Mucosa of stomach (tissue), 1 donor: ENCODE measurements at regions not wholly inside any gene's neighbourhood (a gene's known extent, or its start where the extent isn't known, plus 50 kb on each side); places are given as distances from the start of the nearest gene placed in this dataset.
"Not testable (repeated sequence)": the region's sequence is repeated elsewhere in the genome, so short reads cannot be mapped to it uniquely, and the experiment has no call there.

Experiments
- H3K27me3 ChIP-seq: one replicate; pipeline ENCODE4 v1.7.0; 2013; ENCODE audit warnings: mild to moderate bottlenecking, low read length; ENCODE audit not compliant: control insufficient read depth, insufficient read depth
- H3K36me3 ChIP-seq: one replicate; pipeline ENCODE4 v1.7.0; 2013; ENCODE audit warnings: low read length; ENCODE audit not compliant: control insufficient read depth, insufficient read depth
- H3K4me1 ChIP-seq: one replicate; pipeline ENCODE4 v1.7.0; 2013; ENCODE audit warnings: mild to moderate bottlenecking, low read length; ENCODE audit not compliant: control insufficient read depth, insufficient read depth
- H3K4me3 ChIP-seq: one replicate; pipeline ENCODE4 v1.7.0; 2013; ENCODE audit warnings: low read length
- H3K9ac ChIP-seq: one replicate; pipeline ENCODE4 v1.7.0; 2013; ENCODE audit warnings: mild to moderate bottlenecking, low read length, moderate library complexity
- H3K9me3 ChIP-seq: one replicate; pipeline ENCODE4 v1.7.0; 2013; ENCODE audit warnings: mild to moderate bottlenecking, low read length, moderate library complexity; ENCODE audit not compliant: control insufficient read depth
- donor health status: Pancreatic carcinoma.

GRCh38 chr19:27865927-27866777 lies 1346.8 kb downstream of the UQCRFS1 start:
- no peak overlapping the region for H3K4me3 ChIP-seq
- no peaks in the 10 kb centered on the region for H3K27me3 ChIP-seq
- H3K9me3 ChIP-seq, result peaks cover 3% of the 10 kb centered on the region
- H3K9ac ChIP-seq, result no peak overlapping the region
- H3K36me3 ChIP-seq, result no peaks in the 10 kb centered on the region
- no peaks in the 10 kb centered on the region for H3K4me1 ChIP-seq

DNA sequence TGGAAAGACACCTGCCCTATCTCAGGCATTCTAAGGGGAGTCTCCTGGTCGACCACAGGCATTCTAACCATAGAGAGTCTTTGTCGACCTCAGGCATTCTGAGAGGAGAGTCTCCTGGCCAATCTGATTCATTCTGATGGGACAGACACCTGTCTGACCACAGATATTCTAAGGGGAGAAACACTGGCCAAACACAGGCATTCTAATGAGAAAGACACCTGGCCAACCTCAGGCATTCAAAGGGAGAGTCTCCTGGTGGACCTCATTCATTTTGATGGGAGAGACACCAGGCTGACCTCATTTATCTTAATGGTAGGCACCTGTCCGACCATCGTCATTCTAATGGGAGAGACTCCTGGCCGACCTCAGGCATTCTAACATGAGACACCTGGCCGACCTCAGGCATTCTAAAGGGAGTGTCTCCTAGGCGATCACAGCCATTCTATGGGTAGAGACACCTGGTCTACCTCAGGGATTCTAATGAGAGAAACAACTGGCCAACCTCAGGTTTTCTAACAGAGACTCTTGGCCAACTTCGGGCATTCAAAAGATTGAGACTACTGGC lies 1351.5 kb downstream of the UQCRFS1 start:
- no peaks in the 10 kb centered on the region for H3K27me3 ChIP-seq
- H3K4me3 ChIP-seq, result no peak overlapping the region
- no peaks in the 10 kb centered on the region for H3K4me1 ChIP-seq
- H3K9me3 ChIP-seq, result peaks cover 14% of the 10 kb centered on the region
- no peak overlapping the region for H3K9ac ChIP-seq
- H3K36me3 ChIP-seq, result no peaks in the 10 kb centered on the region

GRCh38 chr19:27860309-27860934 lies 1352.5 kb downstream of the UQCRFS1 start:
- H3K4me1 ChIP-seq, result no peaks in the 10 kb centered on the region
- H3K4me3 ChIP-seq, result no peak overlapping the region
- H3K27me3 ChIP-seq, result no peaks in the 10 kb centered on the region
- no peaks in the 10 kb centered on the region for H3K36me3 ChIP-seq
- no peak overlapping the region for H3K9ac ChIP-seq
- peaks cover 14% of the 10 kb centered on the region for H3K9me3 ChIP-seq

DNA sequence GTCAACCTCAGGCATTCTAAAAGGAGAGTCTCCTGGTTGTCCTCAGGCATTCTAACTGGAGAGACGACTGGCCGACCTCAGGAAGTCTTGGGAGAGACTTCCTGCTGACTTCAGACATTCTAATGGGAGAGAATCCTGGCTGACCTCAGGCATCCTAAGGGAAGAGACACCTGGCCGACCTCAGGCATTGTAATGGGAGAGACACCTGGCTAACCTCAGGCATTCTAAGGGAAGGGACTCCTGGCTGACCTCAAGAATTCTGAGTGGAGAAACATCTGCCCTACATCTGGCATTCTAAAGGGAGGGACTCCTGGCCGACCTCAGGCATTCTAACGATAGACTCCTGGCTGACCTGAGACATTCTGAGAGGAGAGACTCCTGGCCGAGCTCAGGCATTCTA lies 1353.3 kb downstream of the UQCRFS1 start:
- Histone ChIP-seq H3K9me3 (peaks cover 14% of the 10 kb centered on the region), H3K4me1 (no peaks in the 10 kb centered on the region), H3K4me3 (no peak overlapping the region), H3K27me3 (no peaks in the 10 kb centered on the region), H3K36me3 (no peaks in the 10 kb centered on the region), H3K9ac (no peak overlapping the region)

DNA sequence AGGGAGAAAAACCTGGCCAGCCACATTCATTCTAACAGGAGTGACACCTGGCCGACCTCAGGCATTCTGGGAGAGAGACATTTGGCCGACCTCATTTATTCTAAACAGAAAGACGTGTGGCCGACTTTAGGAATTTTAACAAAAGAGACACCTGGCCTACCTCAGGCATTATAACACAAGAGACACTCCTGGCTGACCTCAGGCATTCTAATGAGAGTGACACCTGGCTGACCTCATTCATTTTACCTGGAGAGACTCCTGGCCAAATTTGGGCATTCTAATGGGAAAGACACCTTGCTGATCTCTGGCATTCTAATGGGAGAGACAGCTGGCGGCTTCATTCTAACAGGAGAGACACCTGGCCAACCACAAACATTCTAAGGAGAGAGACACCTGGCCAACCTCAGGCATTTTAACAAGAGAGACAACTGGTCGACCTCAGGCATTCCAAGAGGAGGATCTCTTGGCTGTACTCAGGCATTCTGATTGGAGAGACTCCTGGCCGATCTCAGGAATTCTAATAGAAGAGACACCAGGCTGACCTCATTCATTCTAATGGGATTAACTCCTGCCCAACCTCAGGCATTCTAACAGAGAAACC lies 1353.9 kb downstream of the UQCRFS1 start:
- no peak overlapping the region for H3K9ac ChIP-seq
- no peak overlapping the region for H3K4me3 ChIP-seq
- no peaks in the 10 kb centered on the region for H3K27me3 ChIP-seq
- H3K4me1 ChIP-seq, result no peaks in the 10 kb centered on the region
- H3K36me3 ChIP-seq, result no peaks in the 10 kb centered on the region
- peaks cover 14% of the 10 kb centered on the region for H3K9me3 ChIP-seq

- H3K4me3 ChIP-seq, H3K9me3 ChIP-seq, H3K36me3 ChIP-seq, H3K27me3 ChIP-seq, H3K9ac ChIP-seq, H3K4me1 ChIP-seq: not testable (repeated sequence)
These were observed 1360.0 kb downstream of the UQCRFS1 start for GRCh38 chr19:27852931-27853330.

- no peaks in the 10 kb centered on the region for H3K27me3 ChIP-seq
- H3K9me3 ChIP-seq, result no peaks in the 10 kb centered on the region
- H3K4me1 ChIP-seq, result no peaks in the 10 kb centered on the region
- H3K36me3 ChIP-seq, result no peaks in the 10 kb centered on the region
- no peak overlapping the region for H3K9ac ChIP-seq
- no peak overlapping the region for H3K4me3 ChIP-seq
These were observed 1361.3 kb downstream of the UQCRFS1 start for GRCh38 chr19:27851543-27852060.

GRCh38 chr19:27851002-27851481 lies 1361.9 kb downstream of the UQCRFS1 start:
- no peak overlapping the region for H3K9ac ChIP-seq
- no peaks in the 10 kb centered on the region for H3K36me3 ChIP-seq
- no peaks in the 10 kb centered on the region for H3K9me3 ChIP-seq
- no peak overlapping the region for H3K4me3 ChIP-seq
- H3K27me3 ChIP-seq, result no peaks in the 10 kb centered on the region
- no peaks in the 10 kb centered on the region for H3K4me1 ChIP-seq

GRCh38 chr19:27846944-27847343 lies 1366.0 kb downstream of the UQCRFS1 start:
- H3K4me3 ChIP-seq, result no peak overlapping the region
- no peaks in the 10 kb centered on the region for H3K4me1 ChIP-seq
- no peaks in the 10 kb centered on the region for H3K27me3 ChIP-seq
- no peak overlapping the region for H3K9ac ChIP-seq
- H3K36me3 ChIP-seq, result no peaks in the 10 kb centered on the region
- no peaks in the 10 kb centered on the region for H3K9me3 ChIP-seq

DNA sequence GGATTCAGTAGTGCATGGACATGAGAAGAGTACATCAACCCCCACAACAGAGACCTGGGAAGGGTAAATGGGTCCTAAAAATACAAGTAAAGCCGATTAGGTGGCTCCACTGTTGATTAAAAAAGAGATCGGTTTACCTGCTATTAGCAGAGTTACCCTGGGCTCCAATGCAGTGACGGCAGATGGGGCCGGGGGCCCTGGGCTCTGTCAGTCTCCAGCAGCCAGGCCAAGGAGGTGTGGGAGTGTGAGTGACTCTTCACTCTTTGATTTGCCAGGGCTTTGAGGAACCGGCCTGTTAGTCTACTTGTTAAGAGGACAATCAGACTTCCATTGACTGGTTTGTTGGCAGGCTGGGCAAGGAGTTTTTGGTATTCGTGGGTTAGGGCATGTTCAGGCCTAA lies 1368.7 kb downstream of the UQCRFS1 start:
- no peak overlapping the region for H3K9ac ChIP-seq
- H3K4me3 ChIP-seq, result no peak overlapping the region
- no peaks in the 10 kb centered on the region for H3K4me1 ChIP-seq
- no peaks in the 10 kb centered on the region for H3K36me3 ChIP-seq
- H3K27me3 ChIP-seq, result no peaks in the 10 kb centered on the region
- no peaks in the 10 kb centered on the region for H3K9me3 ChIP-seq

- Histone ChIP-seq H3K36me3 (no peaks in the 10 kb centered on the region), H3K4me1 (no peaks in the 10 kb centered on the region), H3K9me3 (no peaks in the 10 kb centered on the region), H3K27me3 (no peaks in the 10 kb centered on the region), H3K4me3 (no peak overlapping the region), H3K9ac (no peak overlapping the region)
These were observed 1369.1 kb downstream of the UQCRFS1 start for GRCh38 chr19:27843861-27844260.

GRCh38 chr19:27833031-27833430 lies 1379.9 kb downstream of the UQCRFS1 start:
- Histone ChIP-seq H3K4me3 (no peak overlapping the region), H3K4me1 (no peaks in the 10 kb centered on the region), H3K9ac (no peak overlapping the region), H3K36me3 (no peaks in the 10 kb centered on the region), H3K9me3 (no peaks in the 10 kb centered on the region), H3K27me3 (no peaks in the 10 kb centered on the region)
